Activated CD8-positive, alpha-beta T cell treated with anti-CD3 and anti-CD28 coated beads, Interleukin-2, amount 10 ng/mL, durations not matched to agents 7 days and 5 days (primary cell): ENCODE measurements at regions not wholly inside any gene's neighbourhood (a gene's known extent, or its start where the extent isn't known, plus 50 kb on each side); places are given as distances from the start of the nearest gene placed in this dataset.
A peak's percentile ranks its signal among the peaks of the same experiment; 100 is the strongest.

Experiments
- ATAC-seq: fragments of 150-1000 bp; cut with Tn5 transposase; one replicate; pipeline ENCODE4 v1.10.0; 2021; ENCODE audit warnings: moderate library complexity
- CTCF ChIA-PET: fragments of 350-600 bp; sonication (Branson Sonifier 250); formaldehyde crosslinking; loops from one replicate; lab custom pipeline; 2021; ENCODE audit warnings: antibody characterized with exemption; lab: Charles Lee
- POLR2A ChIA-PET: fragments of 350-600 bp; sonication (Branson Sonifier 250); formaldehyde crosslinking; loops from one replicate; lab custom pipeline; 2021; ENCODE audit warnings: antibody characterized with exemption; lab: Charles Lee
- DNase-seq: peaks from one replicate; pipeline ENCODE4 v3.0.0-alpha.2; 2020
- H3K27ac Mint-ChIP-seq: one replicate; pipeline ENCODE4 v1.8.0; 2021; ENCODE audit warnings: mild to moderate bottlenecking, mixed read lengths
- H3K27me3 Mint-ChIP-seq: one replicate; pipeline ENCODE4 v1.8.0; 2021; ENCODE audit warnings: low read depth, mixed read lengths
- H3K36me3 Mint-ChIP-seq: one replicate; pipeline ENCODE4 v1.8.0; 2021; ENCODE audit warnings: low read depth, mixed read lengths
- H3K4me1 Mint-ChIP-seq: one replicate; pipeline ENCODE4 v1.8.0; 2021; ENCODE audit warnings: low read depth, mixed read lengths
- H3K4me3 Mint-ChIP-seq: one replicate; pipeline ENCODE4 v1.8.0; 2021; ENCODE audit warnings: mild to moderate bottlenecking, mixed read lengths
- H3K9me3 Mint-ChIP-seq: one replicate; pipeline ENCODE4 v1.8.0; 2022; ENCODE audit warnings: mixed read lengths; ENCODE audit not compliant: insufficient read depth

- POLR2A ChIA-PET, result no interaction called here
Observed at GRCh38 chr14:28599191-28599590, 167.4 kb upstream of the FOXG1 start.

GRCh38 chr14:28599605-28600004 is 167.0 kb upstream of the FOXG1 start:
- H3K4me3 Mint-ChIP-seq, result no peak overlapping the region
- H3K9me3 Mint-ChIP-seq, result no peaks in the 10 kb centered on the region
- no peaks in the 10 kb centered on the region for H3K4me1 Mint-ChIP-seq
- DNase-seq (no peak), ATAC-seq (no peak)
- H3K27ac Mint-ChIP-seq, result no peak overlapping the region
- no peaks in the 10 kb centered on the region for H3K36me3 Mint-ChIP-seq
- POLR2A ChIA-PET, result no interaction called here
- CTCF ChIA-PET, result interaction anchor here (1.3 kb wide), 1 partner anchor 22 kb away, joined by 4 read pairs; no protein-coding TSS in a partner anchor
- no peaks in the 10 kb centered on the region for H3K27me3 Mint-ChIP-seq

More at GRCh38 chr14:28599191-28599590, 167.4 kb upstream of the FOXG1 start:
- no peaks in the 10 kb centered on the region for H3K9me3 Mint-ChIP-seq
- no peak overlapping the region for H3K27ac Mint-ChIP-seq
- DNase-seq (no peak), ATAC-seq (no peak)
- H3K4me1 Mint-ChIP-seq, result no peaks in the 10 kb centered on the region
- CTCF ChIA-PET, result interaction anchor here (1.3 kb wide), 1 partner anchor 22 kb away, joined by 4 read pairs; no protein-coding TSS in a partner anchor
- H3K27me3 Mint-ChIP-seq, result no peaks in the 10 kb centered on the region
- no peak overlapping the region for H3K4me3 Mint-ChIP-seq
- no peaks in the 10 kb centered on the region for H3K36me3 Mint-ChIP-seq

- ATAC-seq, result no peak
- Mint-ChIP-seq H3K4me1 (no peaks in the 10 kb centered on the region), H3K4me3 (no peak overlapping the region), H3K27me3 (no peaks in the 10 kb centered on the region), H3K9me3 (no peaks in the 10 kb centered on the region), H3K36me3 (no peaks in the 10 kb centered on the region), H3K27ac (no peak overlapping the region)
- no peak for DNase-seq
- POLR2A ChIA-PET, result no interaction called here
- CTCF ChIA-PET, result no interaction called here
Observed at GRCh38 chr14:28603606-28604005, 163.0 kb upstream of the FOXG1 start.

- H3K4me3 Mint-ChIP-seq, result no peak overlapping the region
- no peaks in the 10 kb centered on the region for H3K27me3 Mint-ChIP-seq
- ATAC-seq (no peak), DNase-seq (no peak)
- CTCF ChIA-PET, result no interaction called here
- H3K36me3 Mint-ChIP-seq, result no peaks in the 10 kb centered on the region
- POLR2A ChIA-PET, result no interaction called here
- H3K27ac Mint-ChIP-seq, result no peak overlapping the region
- no peaks in the 10 kb centered on the region for H3K9me3 Mint-ChIP-seq
- no peaks in the 10 kb centered on the region for H3K4me1 Mint-ChIP-seq
Observed at GRCh38 chr14:28607661-28608060, 158.9 kb upstream of the FOXG1 start.

GRCh38 chr14:28608443-28608842 is 158.1 kb upstream of the FOXG1 start:
- ChIA-PET CTCF (no interaction called here), POLR2A (no interaction called here)
- no peak for DNase-seq

GRCh38 chr14:28608851-28609828 is 157.4 kb upstream of the FOXG1 start:
- ChIA-PET POLR2A (no interaction called here), CTCF (no interaction called here)
- Mint-ChIP-seq H3K4me3 (no peak overlapping the region), H3K27me3 (no peaks in the 10 kb centered on the region), H3K27ac (no peak overlapping the region), H3K36me3 (no peaks in the 10 kb centered on the region), H3K9me3 (no peaks in the 10 kb centered on the region), H3K4me1 (no peaks in the 10 kb centered on the region)
- ATAC-seq (no peak), DNase-seq (peak; percentile 34)

More at GRCh38 chr14:28608443-28608842, 158.1 kb upstream of the FOXG1 start:
- Mint-ChIP-seq H3K27me3 (no peaks in the 10 kb centered on the region), H3K36me3 (no peaks in the 10 kb centered on the region), H3K9me3 (no peaks in the 10 kb centered on the region), H3K4me1 (no peaks in the 10 kb centered on the region), H3K4me3 (no peak overlapping the region), H3K27ac (no peak overlapping the region)
- ATAC-seq, result no peak

- H3K27me3 Mint-ChIP-seq, result no peaks in the 10 kb centered on the region
- ATAC-seq, result no peak
Observed at GRCh38 chr14:28612414-28612813, 154.2 kb upstream of the FOXG1 start.

GRCh38 chr14:28613532-28613931 is 153.1 kb upstream of the FOXG1 start:
- POLR2A ChIA-PET, result no interaction called here
- CTCF ChIA-PET, result no interaction called here
- ATAC-seq, result no peak
- peaks cover 10% of the 10 kb centered on the region for H3K9me3 Mint-ChIP-seq
- H3K4me1 Mint-ChIP-seq, result no peaks in the 10 kb centered on the region
- no peak for DNase-seq
- no peaks in the 10 kb centered on the region for H3K27me3 Mint-ChIP-seq
- no peak overlapping the region for H3K4me3 Mint-ChIP-seq
- no peak overlapping the region for H3K27ac Mint-ChIP-seq
- no peaks in the 10 kb centered on the region for H3K36me3 Mint-ChIP-seq

More at GRCh38 chr14:28612414-28612813, 154.2 kb upstream of the FOXG1 start:
- CTCF ChIA-PET, result no interaction called here
- Mint-ChIP-seq H3K36me3 (no peaks in the 10 kb centered on the region), H3K9me3 (peaks cover 10% of the 10 kb centered on the region), H3K4me3 (no peak overlapping the region), H3K4me1 (no peaks in the 10 kb centered on the region), H3K27ac (no peak overlapping the region)
- POLR2A ChIA-PET, result no interaction called here
- DNase-seq, result no peak

- Mint-ChIP-seq H3K4me1 (no peaks in the 10 kb centered on the region), H3K36me3 (no peaks in the 10 kb centered on the region), H3K4me3 (no peak overlapping the region), H3K9me3 (no peaks in the 10 kb centered on the region), H3K27ac (no peak overlapping the region), H3K27me3 (no peaks in the 10 kb centered on the region)
- no peak for DNase-seq
- POLR2A ChIA-PET, result no interaction called here
- CTCF ChIA-PET, result no interaction called here
- ATAC-seq, result no peak
Observed at GRCh38 chr14:28626780-28627179, 139.8 kb upstream of the FOXG1 start.

- no peaks in the 10 kb centered on the region for H3K27me3 Mint-ChIP-seq
- DNase-seq (no peak), ATAC-seq (no peak)
- H3K4me1 Mint-ChIP-seq, result no peaks in the 10 kb centered on the region
- no peaks in the 10 kb centered on the region for H3K9me3 Mint-ChIP-seq
- no peak overlapping the region for H3K4me3 Mint-ChIP-seq
- CTCF ChIA-PET, result no interaction called here
- POLR2A ChIA-PET, result interaction anchor here (0.6 kb wide), 1 partner anchor 9 kb away, joined by 4 read pairs; no protein-coding TSS in a partner anchor
- no peaks in the 10 kb centered on the region for H3K36me3 Mint-ChIP-seq
- no peak overlapping the region for H3K27ac Mint-ChIP-seq
Observed at GRCh38 chr14:28629328-28630004, 137.1 kb upstream of the FOXG1 start.

- Mint-ChIP-seq H3K4me1 (no peaks in the 10 kb centered on the region), H3K27ac (no peak overlapping the region), H3K4me3 (no peak overlapping the region), H3K27me3 (no peaks in the 10 kb centered on the region), H3K36me3 (no peaks in the 10 kb centered on the region), H3K9me3 (no peaks in the 10 kb centered on the region)
- no peak for ATAC-seq
- ChIA-PET CTCF (no interaction called here), POLR2A (no interaction called here)
- no peak for DNase-seq
Observed at GRCh38 chr14:28630100-28630499, 136.5 kb upstream of the FOXG1 start.

GRCh38 chr14:28635387-28635786 is 131.2 kb upstream of the FOXG1 start:
- no peaks in the 10 kb centered on the region for H3K27me3 Mint-ChIP-seq
- no peaks in the 10 kb centered on the region for H3K4me1 Mint-ChIP-seq
- ChIA-PET CTCF (no interaction called here), POLR2A (no interaction called here)
- no peaks in the 10 kb centered on the region for H3K9me3 Mint-ChIP-seq
- peak; percentile 23 for DNase-seq
- no peak overlapping the region for H3K27ac Mint-ChIP-seq
- ATAC-seq, result no peak
- no peak overlapping the region for H3K4me3 Mint-ChIP-seq
- H3K36me3 Mint-ChIP-seq, result no peaks in the 10 kb centered on the region
